ENCODE measurements at regions not wholly inside any gene's neighbourhood (a gene's known extent, or its start where the extent isn't known, plus 50 kb on each side); places are given as distances from the start of the nearest gene placed in this dataset.

DNA sequence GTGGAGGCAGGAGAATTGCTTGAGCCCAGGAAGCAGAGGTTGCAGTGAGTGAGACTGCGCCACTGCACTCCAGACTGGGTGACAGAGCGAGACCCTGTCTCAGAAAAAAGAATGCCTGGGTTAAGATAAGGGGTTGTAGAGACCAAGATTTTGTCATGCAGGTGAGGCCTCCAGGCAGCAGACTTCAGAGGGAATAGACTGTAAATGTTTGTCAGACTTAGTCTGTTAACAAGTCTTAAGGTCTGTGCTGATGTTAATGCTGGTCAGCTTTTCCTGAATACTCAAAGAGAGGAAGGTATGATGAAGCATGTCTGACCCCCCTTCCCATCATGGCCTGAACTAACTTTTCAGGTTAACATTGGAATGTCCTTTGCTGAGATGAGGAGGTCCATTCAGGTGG, 83.0 kb upstream of the FUT8 start:
- CTCF ChIA-PET, result interaction anchor here (1.4 kb wide), 1 partner anchor 19 kb away, joined by 3 read pairs; no protein-coding TSS in a partner anchor
- Mint-ChIP-seq H3K4me1 (peaks cover 26% of the 10 kb centered on the region), H3K27ac (no peak overlapping the region), H3K9me3 (no peaks in the 10 kb centered on the region), H3K36me3 (no peaks in the 10 kb centered on the region), H3K4me3 (no peak overlapping the region), H3K27me3 (no peaks in the 10 kb centered on the region)
- no peak for DNase-seq

DNA sequence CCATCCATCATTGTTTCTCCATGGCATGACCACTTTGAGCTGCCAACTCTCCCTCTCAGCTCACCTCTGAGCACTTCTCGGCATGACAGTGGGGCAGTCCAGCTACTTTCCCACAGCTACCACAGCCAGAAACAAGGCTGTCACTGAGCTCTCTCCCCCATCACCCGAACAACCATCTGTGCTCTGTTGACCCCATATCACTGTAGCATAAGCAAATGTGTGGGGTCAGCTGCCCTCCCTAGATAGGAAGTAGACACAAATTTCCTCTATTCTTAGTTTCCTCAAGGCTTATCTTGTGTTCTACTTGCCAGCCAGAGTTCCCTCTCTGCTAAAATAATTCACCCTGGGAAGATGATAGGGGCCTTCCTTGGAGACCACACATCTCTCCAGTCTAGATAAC, 82.6 kb upstream of the FUT8 start:
- Mint-ChIP-seq H3K27ac (no peak overlapping the region), H3K36me3 (no peaks in the 10 kb centered on the region)

GRCh38 chr14:65330416-65330815, 82.1 kb upstream of the FUT8 start:
- peaks cover 35% of the 10 kb centered on the region for H3K4me1 Mint-ChIP-seq
- CTCF ChIA-PET, result no interaction called here
- DNase-seq, result no peak
- no peaks in the 10 kb centered on the region for H3K36me3 Mint-ChIP-seq
- no peaks in the 10 kb centered on the region for H3K27me3 Mint-ChIP-seq
- H3K9me3 Mint-ChIP-seq, result no peaks in the 10 kb centered on the region
- H3K27ac Mint-ChIP-seq, result no peak overlapping the region
- H3K4me3 Mint-ChIP-seq, result no peak overlapping the region

More for the DNA sequence above, 82.6 kb upstream of the FUT8 start:
- H3K4me3 Mint-ChIP-seq, result no peak overlapping the region
- no peaks in the 10 kb centered on the region for H3K27me3 Mint-ChIP-seq
- CTCF ChIA-PET, result interaction anchor here (1.4 kb wide), 1 partner anchor 18 kb away, joined by 3 read pairs; no protein-coding TSS in a partner anchor
- no peak for DNase-seq
- no peaks in the 10 kb centered on the region for H3K9me3 Mint-ChIP-seq
- peaks cover 30% of the 10 kb centered on the region for H3K4me1 Mint-ChIP-seq

DNA sequence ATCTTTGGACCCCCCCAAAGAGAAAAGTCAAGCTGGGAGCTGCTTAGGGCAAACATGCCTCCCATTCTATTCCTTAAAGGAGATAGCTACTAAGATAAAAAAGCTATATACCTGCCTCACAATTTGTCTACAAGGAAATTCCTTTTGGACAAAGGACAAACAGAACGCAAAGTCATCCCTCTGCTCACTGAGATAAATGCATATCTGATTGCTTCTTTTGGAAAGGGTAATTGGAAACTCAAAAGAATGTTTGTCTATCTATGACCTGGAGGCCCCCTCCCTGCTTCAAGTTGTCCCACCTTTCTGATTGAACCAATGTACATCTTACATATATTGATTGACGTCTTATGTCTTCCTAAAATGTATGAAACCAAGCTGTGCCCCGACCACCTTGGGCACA, 80.9 kb upstream of the FUT8 start:
- Mint-ChIP-seq H3K36me3 (no peaks in the 10 kb centered on the region), H3K4me3 (no peak overlapping the region), H3K4me1 (peaks cover 46% of the 10 kb centered on the region), H3K27ac (no peak overlapping the region), H3K9me3 (no peaks in the 10 kb centered on the region), H3K27me3 (no peaks in the 10 kb centered on the region)
- CTCF ChIA-PET, result no interaction called here
- no peak for DNase-seq

GRCh38 chr14:65332141-65332871, 80.2 kb upstream of the FUT8 start:
- no peaks in the 10 kb centered on the region for H3K9me3 Mint-ChIP-seq
- CTCF ChIA-PET, result no interaction called here
- H3K4me3 Mint-ChIP-seq, result no peak overlapping the region
- H3K4me1 Mint-ChIP-seq, result peaks cover 51% of the 10 kb centered on the region
- no peak for DNase-seq
- no peak overlapping the region for H3K27ac Mint-ChIP-seq
- no peaks in the 10 kb centered on the region for H3K27me3 Mint-ChIP-seq
- no peaks in the 10 kb centered on the region for H3K36me3 Mint-ChIP-seq

DNA sequence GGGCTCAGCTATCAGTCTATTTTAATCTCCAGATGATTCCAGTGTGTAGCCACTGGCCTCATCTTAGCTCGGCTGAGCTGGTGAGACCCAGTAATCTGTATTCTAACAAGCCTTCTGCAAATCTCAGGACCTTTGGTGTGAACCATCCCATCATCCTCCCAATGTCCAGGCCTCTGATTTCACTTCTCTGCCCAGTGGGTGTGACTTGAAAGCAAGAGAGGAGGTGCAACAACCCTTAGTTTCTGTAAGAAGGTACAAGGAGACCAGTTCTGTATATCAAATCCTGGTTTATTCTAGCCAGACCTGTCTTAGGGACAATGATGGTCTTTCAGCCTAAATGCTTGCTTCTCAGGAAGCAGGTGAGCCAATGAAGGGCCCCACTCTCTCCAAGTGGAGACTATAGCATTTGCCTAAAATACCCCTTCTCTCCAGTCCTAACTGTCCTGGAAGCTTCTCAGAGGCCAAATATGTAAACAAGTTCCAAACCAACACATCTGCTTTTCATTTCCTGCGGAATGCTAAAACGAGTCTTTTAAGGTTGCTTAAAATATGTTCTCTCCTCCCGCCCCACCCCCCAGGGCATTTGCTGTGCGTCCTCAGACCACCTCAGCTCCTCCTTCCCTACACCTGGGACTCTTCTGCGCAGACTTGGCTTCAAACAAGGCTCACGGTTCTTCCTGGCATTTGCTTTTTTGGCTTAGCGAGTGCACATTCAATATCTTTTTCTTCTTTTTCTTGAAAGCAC, 78.4 kb upstream of the FUT8 start:
- Mint-ChIP-seq H3K4me1 (peaks cover 65% of the 10 kb centered on the region), H3K4me3 (no peak overlapping the region), H3K27me3 (no peaks in the 10 kb centered on the region), H3K9me3 (no peaks in the 10 kb centered on the region), H3K27ac (peak overlapping the region; percentile 4), H3K36me3 (no peaks in the 10 kb centered on the region)
- DNase-seq, result no peak
- CTCF ChIA-PET, result interaction anchor here (1.0 to 2.2 kb wide), 3 partner anchors 30 to 171 kb away, joined by 3 to 6 read pairs (median 3); no protein-coding TSS in a partner anchor

DNA sequence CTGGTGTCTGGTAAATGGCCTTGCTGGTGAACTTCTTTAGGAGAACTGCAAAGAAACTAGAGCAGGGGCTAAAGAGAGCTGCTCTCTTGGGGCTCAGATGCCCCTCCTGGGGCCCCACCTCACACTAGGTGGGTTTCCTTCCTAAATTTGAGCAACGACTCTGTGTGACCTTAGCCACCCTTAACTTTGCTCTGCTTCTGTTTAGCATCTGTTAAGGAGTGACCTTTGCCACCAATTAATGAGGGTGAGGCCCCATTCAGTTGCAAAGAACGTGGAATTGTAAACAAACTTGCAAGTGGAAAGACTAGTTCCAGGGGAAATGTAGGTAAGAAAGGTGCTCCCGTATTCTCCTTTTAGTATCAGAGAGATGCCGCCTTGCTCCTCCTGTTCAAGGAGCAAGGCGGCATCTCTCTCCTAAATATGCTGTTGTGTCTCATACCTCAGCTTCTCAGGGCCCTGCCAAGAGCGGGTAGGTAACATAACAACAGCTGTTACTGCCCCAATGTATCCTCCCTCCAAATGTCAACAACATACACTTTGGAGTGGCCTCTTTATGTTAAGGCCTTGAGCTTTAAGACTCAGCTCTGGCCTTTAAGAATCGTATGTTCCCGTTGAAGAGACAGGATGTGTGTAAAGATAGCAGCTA, 77.6 kb upstream of the FUT8 start:
- no peaks in the 10 kb centered on the region for H3K27me3 Mint-ChIP-seq
- no peak overlapping the region for H3K4me3 Mint-ChIP-seq
- peaks cover 70% of the 10 kb centered on the region for H3K4me1 Mint-ChIP-seq
- H3K9me3 Mint-ChIP-seq, result no peaks in the 10 kb centered on the region
- CTCF ChIA-PET, result interaction anchor here (1.0 to 2.2 kb wide), 6 partner anchors 17 to 171 kb away, joined by 3 to 6 read pairs (median 3); no protein-coding TSS in a partner anchor
- H3K36me3 Mint-ChIP-seq, result peaks cover under 1% of the 10 kb centered on the region
- H3K27ac Mint-ChIP-seq, result peak overlapping the region; percentile 58
- DNase-seq, result no peak

- Mint-ChIP-seq H3K4me3 (no peak overlapping the region), H3K27ac (peak overlapping the region; percentile 58), H3K4me1 (peaks cover 70% of the 10 kb centered on the region), H3K27me3 (no peaks in the 10 kb centered on the region), H3K9me3 (no peaks in the 10 kb centered on the region), H3K36me3 (peaks cover 2% of the 10 kb centered on the region)
- CTCF ChIA-PET, result interaction anchor here (1.0 to 2.6 kb wide), 6 partner anchors 18 to 49 kb away, joined by 3 to 12 read pairs (median 4); no protein-coding TSS in a partner anchor
- no peak for DNase-seq
These were observed 77.1 kb upstream of the FUT8 start for GRCh38 chr14:65335411-65335947.

- no peaks in the 10 kb centered on the region for H3K9me3 Mint-ChIP-seq
- H3K4me1 Mint-ChIP-seq, result peaks cover 71% of the 10 kb centered on the region
- peak; percentile 66 for DNase-seq
- CTCF ChIA-PET, result interaction anchor here (1.3 to 2.6 kb wide), 3 partner anchors 21 to 49 kb away, joined by 3 to 12 read pairs (median 3); no protein-coding TSS in a partner anchor
- H3K4me3 Mint-ChIP-seq, result peak overlapping the region; percentile 58
- H3K36me3 Mint-ChIP-seq, result peaks cover 4% of the 10 kb centered on the region
- no peaks in the 10 kb centered on the region for H3K27me3 Mint-ChIP-seq
- H3K27ac Mint-ChIP-seq, result peak overlapping the region; percentile 86
These were observed 76.3 kb upstream of the FUT8 start for GRCh38 chr14:65336191-65336591.

- CTCF ChIA-PET, result no interaction called here
- Mint-ChIP-seq H3K4me3 (no peak overlapping the region), H3K27me3 (no peaks in the 10 kb centered on the region), H3K36me3 (peaks cover 9% of the 10 kb centered on the region), H3K4me1 (peaks cover 45% of the 10 kb centered on the region), H3K9me3 (no peaks in the 10 kb centered on the region), H3K27ac (no peak overlapping the region)
- no peak for DNase-seq
These were observed 72.7 kb upstream of the FUT8 start for GRCh38 chr14:65339866-65340265.

GRCh38 chr14:65344011-65344410, 68.5 kb upstream of the FUT8 start:
- no peak overlapping the region for H3K27ac Mint-ChIP-seq
- H3K27me3 Mint-ChIP-seq, result no peaks in the 10 kb centered on the region
- peaks cover 18% of the 10 kb centered on the region for H3K4me1 Mint-ChIP-seq
- no peaks in the 10 kb centered on the region for H3K9me3 Mint-ChIP-seq
- no peak overlapping the region for H3K4me3 Mint-ChIP-seq
- CTCF ChIA-PET, result interaction anchor here (0.9 to 1.0 kb wide), 2 partner anchors 15 to 122 kb away, joined by 3 read pairs; no protein-coding TSS in a partner anchor
- no peak for DNase-seq
- peaks cover 16% of the 10 kb centered on the region for H3K36me3 Mint-ChIP-seq

- no peak for DNase-seq
- CTCF ChIA-PET, result no interaction called here
- H3K27ac Mint-ChIP-seq, result no peak overlapping the region
These were observed 67.3 kb upstream of the FUT8 start for GRCh38 chr14:65345266-65345665.

GRCh38 chr14:65346474-65346873, 66.1 kb upstream of the FUT8 start:
- no peak overlapping the region for H3K4me3 Mint-ChIP-seq
- CTCF ChIA-PET, result no interaction called here
- H3K36me3 Mint-ChIP-seq, result peaks cover 15% of the 10 kb centered on the region
- no peak for DNase-seq
- H3K9me3 Mint-ChIP-seq, result no peaks in the 10 kb centered on the region
- H3K27me3 Mint-ChIP-seq, result no peaks in the 10 kb centered on the region
- H3K4me1 Mint-ChIP-seq, result peaks cover 8% of the 10 kb centered on the region
- H3K27ac Mint-ChIP-seq, result no peak overlapping the region

More at GRCh38 chr14:65345266-65345665, 67.3 kb upstream of the FUT8 start:
- no peaks in the 10 kb centered on the region for H3K9me3 Mint-ChIP-seq
- H3K4me3 Mint-ChIP-seq, result no peak overlapping the region
- no peaks in the 10 kb centered on the region for H3K27me3 Mint-ChIP-seq
- H3K36me3 Mint-ChIP-seq, result peaks cover 16% of the 10 kb centered on the region
- peaks cover 11% of the 10 kb centered on the region for H3K4me1 Mint-ChIP-seq

DNA sequence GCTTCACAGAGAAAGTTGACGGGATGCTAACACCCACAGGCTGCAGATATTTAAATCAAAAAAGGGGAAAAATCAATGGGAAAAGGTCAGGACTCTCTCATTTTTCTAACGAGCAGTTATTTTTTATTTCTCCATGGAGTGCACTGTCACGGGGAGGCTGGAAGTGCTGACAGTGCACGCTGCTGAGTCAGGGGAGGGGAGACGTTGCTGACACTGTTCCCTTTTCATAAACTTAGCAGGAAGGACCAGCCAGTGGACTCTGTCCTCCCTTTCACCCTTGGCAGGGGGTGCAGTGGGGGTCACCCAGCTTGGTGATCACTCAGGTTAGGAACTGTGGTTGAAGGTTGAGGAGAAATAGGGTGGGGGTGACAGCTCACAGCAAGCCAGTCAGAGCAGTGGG, 65.6 kb upstream of the FUT8 start:
- peaks cover 14% of the 10 kb centered on the region for H3K36me3 Mint-ChIP-seq
- H3K27ac Mint-ChIP-seq, result no peak overlapping the region
- no peaks in the 10 kb centered on the region for H3K27me3 Mint-ChIP-seq
- no peak for DNase-seq
- H3K9me3 Mint-ChIP-seq, result no peaks in the 10 kb centered on the region
- peaks cover 8% of the 10 kb centered on the region for H3K4me1 Mint-ChIP-seq
- no peak overlapping the region for H3K4me3 Mint-ChIP-seq
- CTCF ChIA-PET, result no interaction called here
